ENCODE measurements at regions not wholly inside any gene's neighbourhood (a gene's known extent, or its start where the extent isn't known, plus 50 kb on each side); places are given as distances from the start of the nearest gene placed in this dataset.

GRCh38 chr1:53383136-53383870 lies 55.4 kb upstream of the LRP8 start:
- Histone ChIP-seq H3K4me1 (no peaks in the 10 kb centered on the region), H3K4me3 (no peak overlapping the region), H3K36me3 (no peaks in the 10 kb centered on the region), H3K27ac (no peak overlapping the region), H3K27me3 (peaks cover 0 to 16% of the 10 kb centered on the region in 2 donors), H3K9me3 (peaks cover 0 to 6% of the 10 kb centered on the region in 2 donors)
- no peak for ATAC-seq
- TF ChIP-seq, protein P1, sequence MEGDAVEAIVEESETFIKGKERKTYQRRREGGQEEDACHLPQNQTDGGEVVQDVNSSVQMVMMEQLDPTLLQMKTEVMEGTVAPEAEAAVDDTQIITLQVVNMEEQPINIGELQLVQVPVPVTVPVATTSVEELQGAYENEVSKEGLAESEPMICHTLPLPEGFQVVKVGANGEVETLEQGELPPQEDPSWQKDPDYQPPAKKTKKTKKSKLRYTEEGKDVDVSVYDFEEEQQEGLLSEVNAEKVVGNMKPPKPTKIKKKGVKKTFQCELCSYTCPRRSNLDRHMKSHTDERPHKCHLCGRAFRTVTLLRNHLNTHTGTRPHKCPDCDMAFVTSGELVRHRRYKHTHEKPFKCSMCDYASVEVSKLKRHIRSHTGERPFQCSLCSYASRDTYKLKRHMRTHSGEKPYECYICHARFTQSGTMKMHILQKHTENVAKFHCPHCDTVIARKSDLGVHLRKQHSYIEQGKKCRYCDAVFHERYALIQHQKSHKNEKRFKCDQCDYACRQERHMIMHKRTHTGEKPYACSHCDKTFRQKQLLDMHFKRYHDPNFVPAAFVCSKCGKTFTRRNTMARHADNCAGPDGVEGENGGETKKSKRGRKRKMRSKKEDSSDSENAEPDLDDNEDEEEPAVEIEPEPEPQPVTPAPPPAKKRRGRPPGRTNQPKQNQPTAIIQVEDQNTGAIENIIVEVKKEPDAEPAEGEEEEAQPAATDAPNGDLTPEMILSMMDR (IDR thresholded peaks at IDR 0.05) = no peak
- intact Hi-C loops (cut with DNase I) = no loop called here
- no peak for DNase-seq

DNA sequence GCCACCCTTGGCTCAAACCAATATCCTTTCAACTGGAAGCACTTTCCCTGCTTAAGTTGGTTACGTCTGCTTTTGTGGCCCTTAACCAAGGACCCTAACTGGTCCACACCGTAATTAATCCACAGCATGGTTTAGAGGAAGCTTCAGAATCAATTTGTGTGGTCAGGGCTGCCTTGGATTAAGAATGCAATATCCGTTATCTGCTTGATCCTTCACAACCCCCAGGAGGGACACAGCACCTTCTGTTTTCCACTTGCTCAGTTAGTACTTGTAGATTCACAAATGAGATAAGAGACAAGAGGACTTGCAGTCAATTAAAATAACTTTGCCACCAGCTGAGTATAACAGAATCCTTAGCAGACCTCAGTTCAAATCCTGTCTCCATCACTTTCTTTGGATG lies 56.9 kb upstream of the LRP8 start:
- no peak for ATAC-seq
- H3K27me3 ChIP-seq = peaks cover 0 to 16% of the 10 kb centered on the region in 2 donors
- no peaks in the 10 kb centered on the region for H3K4me1 ChIP-seq
- no peak overlapping the region for H3K27ac ChIP-seq
- no peak overlapping the region for H3K4me3 ChIP-seq
- no peak for DNase-seq
- H3K36me3 ChIP-seq = no peaks in the 10 kb centered on the region
- TF ChIP-seq, protein P1 (IDR thresholded peaks at IDR 0.05) = no peak
- intact Hi-C loops (cut with DNase I) = no loop called here
- peaks cover 0 to 6% of the 10 kb centered on the region in 2 donors for H3K9me3 ChIP-seq

GRCh38 chr1:53385276-53386225 lies 57.7 kb upstream of the LRP8 start:
- DNase-seq (no peak), ATAC-seq (no peak)
- peaks cover 0 to 6% of the 10 kb centered on the region in 2 donors for H3K9me3 ChIP-seq
- H3K36me3 ChIP-seq = no peaks in the 10 kb centered on the region
- intact Hi-C loops (cut with DNase I) = no loop called here
- TF ChIP-seq, protein P1 (IDR thresholded peaks at IDR 0.05) = no peak
- H3K4me1 ChIP-seq = no peaks in the 10 kb centered on the region
- no peak overlapping the region for H3K4me3 ChIP-seq
- peaks cover 0 to 16% of the 10 kb centered on the region in 2 donors for H3K27me3 ChIP-seq
- H3K27ac ChIP-seq = no peak overlapping the region

- H3K4me3 ChIP-seq = no peak overlapping the region
- intact Hi-C loops (cut with DNase I) = no loop called here
- TF ChIP-seq, protein P1 (IDR thresholded peaks at IDR 0.05) = no peak
These were observed 61.1 kb upstream of the LRP8 start for GRCh38 chr1:53388963-53389362.

DNA sequence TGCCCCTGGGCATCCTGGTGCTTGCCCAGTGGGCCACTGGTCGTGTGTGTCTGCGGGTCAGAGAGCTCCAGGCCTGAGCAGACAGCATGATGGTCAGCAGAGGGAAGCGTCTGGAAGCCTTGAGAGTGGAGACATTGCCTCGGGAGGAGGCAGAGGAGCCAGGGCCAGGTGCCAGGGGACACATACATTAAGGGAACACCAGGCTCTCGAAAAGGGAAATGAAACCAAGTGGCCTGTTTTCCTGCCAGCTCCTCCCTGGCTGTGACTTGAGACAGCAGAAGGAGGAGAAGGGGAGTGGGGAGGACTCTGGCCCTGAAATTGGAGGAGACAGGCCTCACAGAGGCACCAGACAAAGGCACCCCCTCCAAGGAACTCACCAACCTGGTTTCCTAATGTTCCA lies 62.4 kb upstream of the LRP8 start:
- no peaks in the 10 kb centered on the region for H3K36me3 ChIP-seq
- TF ChIP-seq, protein P1 (IDR thresholded peaks at IDR 0.05) = no peak
- no peaks in the 10 kb centered on the region for H3K4me1 ChIP-seq
- no peak overlapping the region for H3K4me3 ChIP-seq
- intact Hi-C loops (cut with DNase I) = loop anchor here in 1 of 2 donors (5.0 kb wide), 1 partner anchor 108 kb away; no protein-coding TSS in a partner anchor
- DNase-seq (peak in 2 of 4 donors; percentile 42 to 64), ATAC-seq (peak; percentile 49)
- peaks cover 0 to 6% of the 10 kb centered on the region in 2 donors for H3K9me3 ChIP-seq
- peaks cover 0 to 8% of the 10 kb centered on the region in 2 donors for H3K27me3 ChIP-seq
- H3K27ac ChIP-seq = no peak overlapping the region

More at GRCh38 chr1:53388963-53389362, 61.1 kb upstream of the LRP8 start:
- ATAC-seq (no peak), DNase-seq (no peak)
- Histone ChIP-seq H3K36me3 (no peaks in the 10 kb centered on the region), H3K9me3 (peaks cover 0 to 6% of the 10 kb centered on the region in 2 donors), H3K27me3 (no peaks in the 10 kb centered on the region), H3K27ac (no peak overlapping the region), H3K4me1 (no peaks in the 10 kb centered on the region)
